WTC11 (cell line): ENCODE measurements at regions not wholly inside any gene's neighbourhood (a gene's known extent, or its start where the extent isn't known, plus 50 kb on each side); places are given as distances from the start of the nearest gene placed in this dataset.
"Not testable (repeated sequence)": the region's sequence is repeated elsewhere in the genome, so short reads cannot be mapped to it uniquely, and the experiment has no call there.

ENCODE experiments used
- ATAC-seq: fragments of 200-7000 bp; cut with Tn5 transposase; 2 replicates; pipeline ENCODE4 v1.10.0; 2021; ENCODE audit warnings: mild to moderate bottlenecking, moderate library complexity
- CTCF ChIA-PET: fragments of 300-600 bp; sonication (Branson Sonifier 250); formaldehyde crosslinking; loops from one replicate; lab custom pipeline; 2021; ENCODE audit warnings: antibody characterized with exemption; lab: Charles Lee
- POLR2A ChIA-PET: fragments of 350-600 bp; sonication (Branson Sonifier 250); formaldehyde crosslinking; loops from one replicate; lab custom pipeline; 2021; ENCODE audit warnings: antibody characterized with exemption; lab: Charles Lee
- DNase-seq: peaks from one replicate; pipeline ENCODE4 v3.0.0; 2021; ENCODE audit warnings: low spot score
- H3K27ac Mint-ChIP-seq: 2 replicates; pipeline ENCODE4 v1.8.0; 2021; ENCODE audit warnings: mixed read lengths
- H3K27me3 Mint-ChIP-seq: 2 replicates; pipeline ENCODE4 v1.8.0; 2021; ENCODE audit warnings: low read depth, mild to moderate bottlenecking, moderate library complexity, mixed read lengths
- H3K36me3 Mint-ChIP-seq: 2 replicates; pipeline ENCODE4 v1.8.0; 2021; ENCODE audit warnings: mixed read lengths
- H3K4me1 Mint-ChIP-seq: 2 replicates; pipeline ENCODE4 v1.8.0; 2022; ENCODE audit warnings: mixed read lengths
- H3K4me3 Mint-ChIP-seq: 2 replicates; pipeline ENCODE4 v1.8.0; 2021; ENCODE audit warnings: mild to moderate bottlenecking, moderate library complexity, mixed read lengths
- H3K9me3 Mint-ChIP-seq: 2 replicates; pipeline ENCODE4 v1.8.0; 2021; ENCODE audit warnings: mixed read lengths
- HMGA2 ChIP-seq: fragments of 250-450 bp; sonication (Bioruptor Pico); IDR thresholded peaks from 2 replicates; pipeline ENCODE4 v1.4.0; 2021; ENCODE audit warnings: mild to moderate bottlenecking, moderate library complexity
- NFYB ChIP-seq: sonication (generic); formaldehyde crosslinking; conservative IDR thresholded peaks from 2 replicates; pipeline ENCODE4 v1.8.0; 2022; ENCODE audit warnings: low read depth, missing genetic modification reagents
- NR1H2 ChIP-seq: sonication (generic); formaldehyde crosslinking; IDR thresholded peaks from 2 replicates; pipeline ENCODE4 v1.9.0; 2021; ENCODE audit warnings: mild to moderate bottlenecking, moderate library complexity, missing genetic modification reagents
- ZNF138 ChIP-seq: sonication (generic); formaldehyde crosslinking; conservative IDR thresholded peaks from 2 replicates; pipeline ENCODE4 v1.8.1; 2022; ENCODE audit warnings: mild to moderate bottlenecking, moderate library complexity, missing genetic modification reagents
- ZNF317 ChIP-seq: sonication (generic); formaldehyde crosslinking; IDR thresholded peaks from 2 replicates; pipeline ENCODE4 v1.8.1; 2023; ENCODE audit warnings: low read depth, mild to moderate bottlenecking, moderate library complexity, missing genetic modification reagents, borderline replicate concordance
- TF ChIP-seq, protein P1 (sequence below): sonication (generic); formaldehyde crosslinking; IDR thresholded peaks from 2 replicates; pipeline ENCODE4 v1.8.1; 2022; ENCODE audit warnings: mild to moderate bottlenecking, moderate library complexity, missing genetic modification reagents
- TF ChIP-seq, protein P2 (sequence below): fragments of 250-450 bp; sonication (Bioruptor Pico); IDR thresholded peaks from 2 replicates; pipeline ENCODE4 v2.1.2; 2022; ENCODE audit warnings: mild to moderate bottlenecking, moderate library complexity
- TF ChIP-seq, protein P3 (sequence below): fragments of 250-450 bp; sonication (Bioruptor Pico); IDR thresholded peaks from 2 replicates; pipeline ENCODE4 v1.8.0; 2021; ENCODE audit warnings: mild to moderate bottlenecking
- TF ChIP-seq, protein P4 (sequence below): sonication (generic); formaldehyde crosslinking; conservative IDR thresholded peaks from 2 replicates; pipeline ENCODE4 v1.8.1; 2022; ENCODE audit warnings: mild to moderate bottlenecking, missing genetic modification reagents
- TF ChIP-seq, protein P5 (sequence below): sonication (generic); formaldehyde crosslinking; IDR thresholded peaks from 2 replicates; pipeline ENCODE4 v1.8.1; 2023; ENCODE audit warnings: mild to moderate bottlenecking, missing genetic modification reagents, borderline replicate concordance
- TF ChIP-seq, protein P6 (sequence below): fragments of 200-600 bp; IDR thresholded peaks from 2 replicates; pipeline ENCODE4 v1.8.0; 2022; ENCODE audit warnings: antibody characterized with exemption

DNA sequence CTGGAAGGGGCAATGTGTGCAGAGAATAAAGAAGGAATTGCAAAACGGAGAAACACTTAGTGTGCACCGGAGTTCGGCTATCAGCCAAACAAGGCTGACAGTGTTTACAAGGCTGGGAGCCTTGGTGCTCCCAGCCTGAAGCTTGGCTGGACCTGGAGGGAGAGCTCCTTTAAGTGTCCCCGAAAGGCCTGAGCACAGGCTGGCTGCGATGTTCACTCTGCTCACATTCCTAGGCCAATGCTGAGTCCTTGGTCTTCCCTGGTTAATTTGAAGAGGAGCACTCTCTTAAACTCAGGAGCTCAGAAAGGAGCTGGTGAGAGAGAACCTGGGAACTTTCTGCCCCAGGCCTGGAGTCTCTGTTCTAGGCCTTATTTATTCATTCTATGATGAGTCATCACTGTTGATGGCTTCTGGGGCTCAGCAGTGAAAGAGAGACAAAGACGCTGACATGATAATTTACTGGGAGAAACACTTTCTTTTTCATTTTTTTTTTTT, 88.6 kb upstream of the MYO10 start (continued):
- TF ChIP-seq, protein P1, sequence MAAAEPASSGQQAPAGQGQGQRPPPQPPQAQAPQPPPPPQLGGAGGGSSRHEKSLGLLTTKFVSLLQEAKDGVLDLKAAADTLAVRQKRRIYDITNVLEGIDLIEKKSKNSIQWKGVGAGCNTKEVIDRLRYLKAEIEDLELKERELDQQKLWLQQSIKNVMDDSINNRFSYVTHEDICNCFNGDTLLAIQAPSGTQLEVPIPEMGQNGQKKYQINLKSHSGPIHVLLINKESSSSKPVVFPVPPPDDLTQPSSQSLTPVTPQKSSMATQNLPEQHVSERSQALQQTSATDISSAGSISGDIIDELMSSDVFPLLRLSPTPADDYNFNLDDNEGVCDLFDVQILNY (CRISPR knock-in tag): no peak
- TF ChIP-seq, protein P2, sequence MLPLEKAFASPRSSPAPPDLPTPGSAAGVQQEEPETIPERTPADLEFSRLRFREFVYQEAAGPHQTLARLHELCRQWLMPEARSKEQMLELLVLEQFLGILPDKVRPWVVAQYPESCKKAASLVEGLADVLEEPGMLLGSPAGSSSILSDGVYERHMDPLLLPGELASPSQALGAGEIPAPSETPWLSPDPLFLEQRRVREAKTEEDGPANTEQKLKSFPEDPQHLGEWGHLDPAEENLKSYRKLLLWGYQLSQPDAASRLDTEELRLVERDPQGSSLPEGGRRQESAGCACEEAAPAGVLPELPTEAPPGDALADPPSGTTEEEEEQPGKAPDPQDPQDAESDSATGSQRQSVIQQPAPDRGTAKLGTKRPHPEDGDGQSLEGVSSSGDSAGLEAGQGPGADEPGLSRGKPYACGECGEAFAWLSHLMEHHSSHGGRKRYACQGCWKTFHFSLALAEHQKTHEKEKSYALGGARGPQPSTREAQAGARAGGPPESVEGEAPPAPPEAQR (CRISPR knock-in tag): no peak
- TF ChIP-seq, protein P3, sequence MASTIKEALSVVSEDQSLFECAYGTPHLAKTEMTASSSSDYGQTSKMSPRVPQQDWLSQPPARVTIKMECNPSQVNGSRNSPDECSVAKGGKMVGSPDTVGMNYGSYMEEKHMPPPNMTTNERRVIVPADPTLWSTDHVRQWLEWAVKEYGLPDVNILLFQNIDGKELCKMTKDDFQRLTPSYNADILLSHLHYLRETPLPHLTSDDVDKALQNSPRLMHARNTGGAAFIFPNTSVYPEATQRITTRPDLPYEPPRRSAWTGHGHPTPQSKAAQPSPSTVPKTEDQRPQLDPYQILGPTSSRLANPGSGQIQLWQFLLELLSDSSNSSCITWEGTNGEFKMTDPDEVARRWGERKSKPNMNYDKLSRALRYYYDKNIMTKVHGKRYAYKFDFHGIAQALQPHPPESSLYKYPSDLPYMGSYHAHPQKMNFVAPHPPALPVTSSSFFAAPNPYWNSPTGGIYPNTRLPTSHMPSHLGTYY: no peak

DNA sequence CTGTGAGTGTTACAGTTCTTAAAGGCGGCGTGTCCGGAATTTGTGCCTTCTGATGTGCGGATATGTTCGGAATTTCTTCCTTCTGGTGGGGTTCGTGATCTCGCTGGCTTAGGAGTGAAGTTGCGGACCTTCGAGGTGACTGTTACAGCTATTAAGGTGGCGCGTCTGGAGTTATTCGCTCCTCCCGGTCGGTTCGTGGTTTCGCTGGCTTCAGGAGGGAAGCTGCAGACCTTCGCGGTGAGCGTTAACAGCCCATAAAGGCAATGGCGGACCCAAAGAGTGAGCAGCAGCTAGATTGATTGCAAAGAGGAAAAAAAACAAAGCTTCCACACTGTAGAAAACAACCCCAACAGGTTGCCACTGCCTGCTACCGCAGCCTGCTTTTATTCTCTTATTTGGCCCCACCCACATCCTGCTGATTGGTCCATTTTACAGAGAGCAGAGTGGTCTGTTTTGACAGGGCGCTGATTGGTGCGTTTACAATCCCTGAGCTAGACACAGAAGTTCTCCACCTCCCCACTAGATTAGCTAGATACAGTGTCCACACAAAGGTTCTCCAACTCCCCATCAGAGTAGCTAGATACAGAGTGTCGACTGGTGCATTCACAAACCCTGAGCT, 95.7 kb upstream of the MYO10 start:
- H3K9me3 Mint-ChIP-seq: peaks cover 12% of the 10 kb centered on the region; the same call in 1 of the 2 replicates
- CTCF ChIA-PET: interaction anchor here (0.9 to 1.4 kb wide), 2 partner anchors 10 to 158 kb away, joined by 3 read pairs; no protein-coding TSS in a partner anchor
- DNase-seq, ATAC-seq, H3K4me1 Mint-ChIP-seq, H3K4me3 Mint-ChIP-seq, H3K27me3 Mint-ChIP-seq, POLR2A ChIA-PET, H3K36me3 Mint-ChIP-seq, H3K27ac Mint-ChIP-seq: not testable (repeated sequence)
- TF ChIP-seq NFYB (CRISPR knock-in tag): peak; percentile 52

DNA sequence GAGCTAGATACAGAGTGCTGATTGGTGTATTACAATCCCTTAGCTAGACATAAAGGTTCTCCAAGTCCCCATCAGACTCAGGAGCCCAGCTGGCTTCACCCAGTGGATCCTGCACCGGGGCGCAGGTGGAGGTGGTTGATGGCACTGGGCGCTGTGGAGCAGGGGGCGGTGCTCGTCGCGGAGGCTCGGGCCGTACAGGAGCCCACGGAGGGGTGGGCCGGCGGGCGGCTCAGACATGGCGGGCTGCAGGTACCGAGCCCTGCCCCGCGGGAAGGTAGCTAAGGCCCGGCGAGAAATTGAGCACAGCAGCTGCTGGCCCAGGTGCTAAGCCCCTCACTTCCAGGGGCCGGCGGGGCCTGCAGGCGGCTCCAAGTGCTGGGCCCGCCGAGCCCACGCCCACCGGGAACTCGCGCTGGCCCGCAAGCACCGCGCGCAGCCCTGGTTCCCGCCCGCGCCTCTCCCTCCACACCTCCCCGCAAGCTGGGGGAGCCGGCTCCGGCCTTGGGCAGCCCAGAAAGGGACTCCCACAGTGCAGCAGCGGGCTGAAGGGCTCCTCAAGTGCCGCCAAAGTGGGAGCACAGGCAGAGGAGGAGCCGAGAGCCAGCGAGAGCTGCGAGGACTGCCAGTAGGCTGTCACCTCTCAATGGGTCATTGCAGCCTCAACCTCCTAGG, 96.4 kb upstream of the MYO10 start:
- H3K36me3 Mint-ChIP-seq, H3K4me3 Mint-ChIP-seq, H3K27ac Mint-ChIP-seq, H3K4me1 Mint-ChIP-seq, ATAC-seq, POLR2A ChIA-PET, H3K27me3 Mint-ChIP-seq: not testable (repeated sequence)
- peaks cover 12% of the 10 kb centered on the region; the same call in 1 of the 2 replicates for H3K9me3 Mint-ChIP-seq
- CTCF ChIA-PET: interaction anchor here (0.9 to 1.4 kb wide), 2 partner anchors 9 to 158 kb away, joined by 3 read pairs; no protein-coding TSS in a partner anchor
- peak; percentile 11 for DNase-seq

DNA sequence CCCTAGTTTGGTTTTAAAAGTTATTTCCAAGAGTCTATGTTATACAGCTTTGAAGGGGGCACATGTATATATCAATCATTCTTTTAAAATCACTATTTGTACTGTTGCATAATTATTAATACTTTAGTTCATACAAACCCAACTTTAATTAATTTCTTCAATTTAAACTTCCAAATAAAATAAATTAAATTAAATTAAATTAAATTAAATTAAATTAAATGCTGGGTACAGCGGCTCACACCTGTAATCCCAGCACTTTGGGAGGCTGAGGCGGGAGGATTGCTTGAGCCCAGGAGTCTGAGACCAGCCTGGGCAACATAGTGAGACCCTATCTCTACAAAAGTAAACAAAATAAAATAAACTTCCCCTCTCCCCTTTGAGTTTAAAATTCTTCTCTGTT, 98.9 kb upstream of the MYO10 start:
- peak; percentile 95 for TF ChIP-seq HMGA2
- H3K36me3 Mint-ChIP-seq, CTCF ChIA-PET, H3K27ac Mint-ChIP-seq, POLR2A ChIA-PET, ATAC-seq, H3K4me3 Mint-ChIP-seq, H3K4me1 Mint-ChIP-seq, DNase-seq, H3K27me3 Mint-ChIP-seq: not testable (repeated sequence)
- H3K9me3 Mint-ChIP-seq: peaks cover 17% of the 10 kb centered on the region

DNA sequence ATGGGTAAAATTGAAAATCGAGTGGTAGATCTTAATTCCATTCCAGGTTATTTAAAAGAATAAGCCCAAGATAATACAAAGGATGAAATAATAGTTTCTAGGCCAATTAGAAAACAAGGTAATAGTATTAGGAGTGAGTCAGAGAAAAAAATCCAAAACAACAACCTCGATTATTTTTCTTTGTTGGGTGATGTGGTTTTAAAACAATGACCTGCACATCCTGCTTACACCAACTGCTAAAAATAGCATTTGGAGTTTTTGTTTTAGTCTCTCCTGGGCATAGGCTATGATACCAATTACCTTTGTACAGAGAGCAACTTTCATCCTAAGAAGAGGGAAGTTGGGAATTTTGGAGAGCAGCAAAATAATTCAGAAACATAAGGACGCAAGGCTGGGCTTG, 101.7 kb upstream of the MYO10 start:
- CTCF ChIA-PET: no interaction called here
- no peak overlapping the region for H3K27ac Mint-ChIP-seq
- H3K4me3 Mint-ChIP-seq: no peak overlapping the region
- H3K4me1 Mint-ChIP-seq: no peaks in the 10 kb centered on the region
- H3K36me3 Mint-ChIP-seq: no peaks in the 10 kb centered on the region
- POLR2A ChIA-PET: interaction anchor here (0.6 kb wide), 1 partner anchor 12 kb away, joined by 3 read pairs; no protein-coding TSS in a partner anchor
- H3K27me3 Mint-ChIP-seq: no peaks in the 10 kb centered on the region
- DNase-seq: no peak
- no peak for ATAC-seq
- peaks cover 4% of the 10 kb centered on the region; the same call in 1 of the 2 replicates for H3K9me3 Mint-ChIP-seq
- no peak for TF ChIP-seq ZNF317 (CRISPR knock-in tag)
- TF ChIP-seq, protein P3: no peak
- TF ChIP-seq, protein P4, sequence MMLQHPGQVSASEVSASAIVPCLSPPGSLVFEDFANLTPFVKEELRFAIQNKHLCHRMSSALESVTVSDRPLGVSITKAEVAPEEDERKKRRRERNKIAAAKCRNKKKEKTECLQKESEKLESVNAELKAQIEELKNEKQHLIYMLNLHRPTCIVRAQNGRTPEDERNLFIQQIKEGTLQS: no peak
- TF ChIP-seq, protein P5, sequence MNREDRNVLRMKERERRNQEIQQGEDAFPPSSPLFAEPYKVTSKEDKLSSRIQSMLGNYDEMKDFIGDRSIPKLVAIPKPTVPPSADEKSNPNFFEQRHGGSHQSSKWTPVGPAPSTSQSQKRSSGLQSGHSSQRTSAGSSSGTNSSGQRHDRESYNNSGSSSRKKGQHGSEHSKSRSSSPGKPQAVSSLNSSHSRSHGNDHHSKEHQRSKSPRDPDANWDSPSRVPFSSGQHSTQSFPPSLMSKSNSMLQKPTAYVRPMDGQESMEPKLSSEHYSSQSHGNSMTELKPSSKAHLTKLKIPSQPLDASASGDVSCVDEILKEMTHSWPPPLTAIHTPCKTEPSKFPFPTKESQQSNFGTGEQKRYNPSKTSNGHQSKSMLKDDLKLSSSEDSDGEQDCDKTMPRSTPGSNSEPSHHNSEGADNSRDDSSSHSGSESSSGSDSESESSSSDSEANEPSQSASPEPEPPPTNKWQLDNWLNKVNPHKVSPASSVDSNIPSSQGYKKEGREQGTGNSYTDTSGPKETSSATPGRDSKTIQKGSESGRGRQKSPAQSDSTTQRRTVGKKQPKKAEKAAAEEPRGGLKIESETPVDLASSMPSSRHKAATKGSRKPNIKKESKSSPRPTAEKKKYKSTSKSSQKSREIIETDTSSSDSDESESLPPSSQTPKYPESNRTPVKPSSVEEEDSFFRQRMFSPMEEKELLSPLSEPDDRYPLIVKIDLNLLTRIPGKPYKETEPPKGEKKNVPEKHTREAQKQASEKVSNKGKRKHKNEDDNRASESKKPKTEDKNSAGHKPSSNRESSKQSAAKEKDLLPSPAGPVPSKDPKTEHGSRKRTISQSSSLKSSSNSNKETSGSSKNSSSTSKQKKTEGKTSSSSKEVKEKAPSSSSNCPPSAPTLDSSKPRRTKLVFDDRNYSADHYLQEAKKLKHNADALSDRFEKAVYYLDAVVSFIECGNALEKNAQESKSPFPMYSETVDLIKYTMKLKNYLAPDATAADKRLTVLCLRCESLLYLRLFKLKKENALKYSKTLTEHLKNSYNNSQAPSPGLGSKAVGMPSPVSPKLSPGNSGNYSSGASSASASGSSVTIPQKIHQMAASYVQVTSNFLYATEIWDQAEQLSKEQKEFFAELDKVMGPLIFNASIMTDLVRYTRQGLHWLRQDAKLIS: no peak
- TF ChIP-seq NR1H2 (CRISPR knock-in tag): no peak
- TF ChIP-seq ZNF138: no peak
- TF ChIP-seq, protein P6, sequence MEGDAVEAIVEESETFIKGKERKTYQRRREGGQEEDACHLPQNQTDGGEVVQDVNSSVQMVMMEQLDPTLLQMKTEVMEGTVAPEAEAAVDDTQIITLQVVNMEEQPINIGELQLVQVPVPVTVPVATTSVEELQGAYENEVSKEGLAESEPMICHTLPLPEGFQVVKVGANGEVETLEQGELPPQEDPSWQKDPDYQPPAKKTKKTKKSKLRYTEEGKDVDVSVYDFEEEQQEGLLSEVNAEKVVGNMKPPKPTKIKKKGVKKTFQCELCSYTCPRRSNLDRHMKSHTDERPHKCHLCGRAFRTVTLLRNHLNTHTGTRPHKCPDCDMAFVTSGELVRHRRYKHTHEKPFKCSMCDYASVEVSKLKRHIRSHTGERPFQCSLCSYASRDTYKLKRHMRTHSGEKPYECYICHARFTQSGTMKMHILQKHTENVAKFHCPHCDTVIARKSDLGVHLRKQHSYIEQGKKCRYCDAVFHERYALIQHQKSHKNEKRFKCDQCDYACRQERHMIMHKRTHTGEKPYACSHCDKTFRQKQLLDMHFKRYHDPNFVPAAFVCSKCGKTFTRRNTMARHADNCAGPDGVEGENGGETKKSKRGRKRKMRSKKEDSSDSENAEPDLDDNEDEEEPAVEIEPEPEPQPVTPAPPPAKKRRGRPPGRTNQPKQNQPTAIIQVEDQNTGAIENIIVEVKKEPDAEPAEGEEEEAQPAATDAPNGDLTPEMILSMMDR: no peak
